WTC11 (cell line): ENCODE measurements at regions not wholly inside any gene's neighbourhood (a gene's known extent, or its start where the extent isn't known, plus 50 kb on each side); places are given as distances from the start of the nearest gene placed in this dataset.
A peak's percentile ranks its signal among the peaks of the same experiment; 100 is the strongest.

Source experiments
- ATAC-seq: fragments of 200-7000 bp; cut with Tn5 transposase; 2 replicates; pipeline ENCODE4 v1.10.0; 2021; ENCODE audit warnings: mild to moderate bottlenecking, moderate library complexity
- CTCF ChIA-PET: fragments of 300-600 bp; sonication (Branson Sonifier 250); formaldehyde crosslinking; loops from one replicate; lab custom pipeline; 2021; ENCODE audit warnings: antibody characterized with exemption; lab: Charles Lee
- POLR2A ChIA-PET: fragments of 350-600 bp; sonication (Branson Sonifier 250); formaldehyde crosslinking; loops from one replicate; lab custom pipeline; 2021; ENCODE audit warnings: antibody characterized with exemption; lab: Charles Lee
- DNase-seq: peaks from one replicate; pipeline ENCODE4 v3.0.0; 2021; ENCODE audit warnings: low spot score
- H3K27ac Mint-ChIP-seq: 2 replicates; pipeline ENCODE4 v1.8.0; 2021; ENCODE audit warnings: mixed read lengths
- H3K27me3 Mint-ChIP-seq: 2 replicates; pipeline ENCODE4 v1.8.0; 2021; ENCODE audit warnings: low read depth, mild to moderate bottlenecking, moderate library complexity, mixed read lengths
- H3K36me3 Mint-ChIP-seq: 2 replicates; pipeline ENCODE4 v1.8.0; 2021; ENCODE audit warnings: mixed read lengths
- H3K4me1 Mint-ChIP-seq: 2 replicates; pipeline ENCODE4 v1.8.0; 2022; ENCODE audit warnings: mixed read lengths
- H3K4me3 Mint-ChIP-seq: 2 replicates; pipeline ENCODE4 v1.8.0; 2021; ENCODE audit warnings: mild to moderate bottlenecking, moderate library complexity, mixed read lengths
- H3K9me3 Mint-ChIP-seq: 2 replicates; pipeline ENCODE4 v1.8.0; 2021; ENCODE audit warnings: mixed read lengths
- JAZF1 ChIP-seq: fragments of 250-450 bp; sonication (Bioruptor Pico); IDR thresholded peaks from 2 replicates; pipeline ENCODE4 v1.9.0; 2021; ENCODE audit warnings: moderate library complexity, mild to moderate bottlenecking, inconsistent platforms
- PRRX2 ChIP-seq: fragments of 250-450 bp; sonication (Bioruptor Pico); IDR thresholded peaks from 2 replicates; pipeline ENCODE4 v1.8.0; 2021; ENCODE audit warnings: mild to moderate bottlenecking
- SP1 ChIP-seq: sonication (generic); formaldehyde crosslinking; conservative IDR thresholded peaks from 2 replicates; pipeline ENCODE4 v1.8.1; 2022; ENCODE audit warnings: missing genetic modification reagents
- ZBTB21 ChIP-seq: sonication (generic); formaldehyde crosslinking; IDR thresholded peaks from 2 replicates; pipeline ENCODE4 v1.8.1; 2023; ENCODE audit warnings: mild to moderate bottlenecking, missing genetic modification reagents, borderline replicate concordance
- ZNF138 ChIP-seq: sonication (generic); formaldehyde crosslinking; conservative IDR thresholded peaks from 2 replicates; pipeline ENCODE4 v1.8.1; 2022; ENCODE audit warnings: mild to moderate bottlenecking, moderate library complexity, missing genetic modification reagents
- ZNF219 ChIP-seq: sonication (generic); formaldehyde crosslinking; IDR thresholded peaks from 2 replicates; pipeline ENCODE4 v1.8.0; 2023; ENCODE audit warnings: missing genetic modification reagents, mild to moderate bottlenecking, borderline replicate concordance
- ZNF416 ChIP-seq: fragments of 250-450 bp; sonication (Bioruptor Pico); IDR thresholded peaks from 2 replicates; pipeline ENCODE4 v1.9.0; 2021; ENCODE audit warnings: mild to moderate bottlenecking, inconsistent platforms
- TF ChIP-seq, protein P1 (sequence below): fragments of 250-450 bp; sonication (Bioruptor Pico); IDR thresholded peaks from 2 replicates; pipeline ENCODE4 v1.9.0; 2021; ENCODE audit warnings: mild to moderate bottlenecking, borderline replicate concordance
- TF ChIP-seq, protein P2 (sequence below): sonication (generic); formaldehyde crosslinking; IDR thresholded peaks from 2 replicates; pipeline ENCODE4 v1.8.1; 2022; ENCODE audit warnings: mild to moderate bottlenecking, missing genetic modification reagents, moderate library complexity, borderline replicate concordance
- TF ChIP-seq, protein P3 (sequence below): sonication (generic); formaldehyde crosslinking; IDR thresholded peaks from 2 replicates; pipeline ENCODE4 v1.8.0; 2023; ENCODE audit warnings: missing genetic modification reagents
- TF ChIP-seq, protein P4 (sequence below): sonication (generic); formaldehyde crosslinking; IDR thresholded peaks from 2 replicates; pipeline ENCODE4 v1.8.1; 2022; ENCODE audit warnings: low read depth, missing genetic modification reagents, borderline replicate concordance
- TF ChIP-seq, protein P5 (sequence below): fragments of 200-600 bp; IDR thresholded peaks from 2 replicates; pipeline ENCODE4 v1.8.0; 2022; ENCODE audit warnings: antibody characterized with exemption
- TF ChIP-seq, protein P6 (sequence below): sonication (generic); formaldehyde crosslinking; IDR thresholded peaks from 2 replicates; pipeline ENCODE4 v1.8.1; 2023; ENCODE audit warnings: mild to moderate bottlenecking, moderate library complexity, missing genetic modification reagents
- TF ChIP-seq, protein P7 (sequence below): sonication (generic); formaldehyde crosslinking; IDR thresholded peaks from 2 replicates; pipeline ENCODE4 v1.8.0; 2023; ENCODE audit warnings: mild to moderate bottlenecking, missing genetic modification reagents
- TF ChIP-seq, protein P8 (sequence below): sonication (generic); formaldehyde crosslinking; conservative IDR thresholded peaks from 2 replicates; pipeline ENCODE4 v1.8.1; 2023; ENCODE audit warnings: mild to moderate bottlenecking, low read depth, missing genetic modification reagents, moderate library complexity
- TF ChIP-seq, protein P9 (sequence below): sonication (generic); formaldehyde crosslinking; IDR thresholded peaks from 2 replicates; pipeline ENCODE4 v1.8.1; 2023; ENCODE audit warnings: mild to moderate bottlenecking, missing genetic modification reagents

DNA sequence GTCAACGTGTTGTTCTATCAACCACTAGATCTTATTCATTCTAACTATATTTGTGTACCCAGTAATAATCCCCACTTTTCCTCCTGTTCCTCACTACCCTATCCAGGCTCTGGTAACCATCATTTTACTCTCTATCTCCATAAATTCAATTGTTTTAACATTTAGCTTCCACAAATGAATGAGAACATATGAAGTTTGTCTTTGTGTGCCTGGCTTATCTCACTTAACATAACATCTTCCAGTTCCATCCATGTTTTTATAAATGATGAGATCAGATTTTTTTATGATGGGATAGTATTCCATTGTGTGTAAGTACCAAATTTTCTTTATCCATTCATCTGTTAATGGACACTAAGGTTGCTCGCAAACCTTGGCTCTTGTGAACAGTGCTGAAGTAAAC lies 59.9 kb upstream of the IBSP start (continued):
- TF ChIP-seq, protein P1, sequence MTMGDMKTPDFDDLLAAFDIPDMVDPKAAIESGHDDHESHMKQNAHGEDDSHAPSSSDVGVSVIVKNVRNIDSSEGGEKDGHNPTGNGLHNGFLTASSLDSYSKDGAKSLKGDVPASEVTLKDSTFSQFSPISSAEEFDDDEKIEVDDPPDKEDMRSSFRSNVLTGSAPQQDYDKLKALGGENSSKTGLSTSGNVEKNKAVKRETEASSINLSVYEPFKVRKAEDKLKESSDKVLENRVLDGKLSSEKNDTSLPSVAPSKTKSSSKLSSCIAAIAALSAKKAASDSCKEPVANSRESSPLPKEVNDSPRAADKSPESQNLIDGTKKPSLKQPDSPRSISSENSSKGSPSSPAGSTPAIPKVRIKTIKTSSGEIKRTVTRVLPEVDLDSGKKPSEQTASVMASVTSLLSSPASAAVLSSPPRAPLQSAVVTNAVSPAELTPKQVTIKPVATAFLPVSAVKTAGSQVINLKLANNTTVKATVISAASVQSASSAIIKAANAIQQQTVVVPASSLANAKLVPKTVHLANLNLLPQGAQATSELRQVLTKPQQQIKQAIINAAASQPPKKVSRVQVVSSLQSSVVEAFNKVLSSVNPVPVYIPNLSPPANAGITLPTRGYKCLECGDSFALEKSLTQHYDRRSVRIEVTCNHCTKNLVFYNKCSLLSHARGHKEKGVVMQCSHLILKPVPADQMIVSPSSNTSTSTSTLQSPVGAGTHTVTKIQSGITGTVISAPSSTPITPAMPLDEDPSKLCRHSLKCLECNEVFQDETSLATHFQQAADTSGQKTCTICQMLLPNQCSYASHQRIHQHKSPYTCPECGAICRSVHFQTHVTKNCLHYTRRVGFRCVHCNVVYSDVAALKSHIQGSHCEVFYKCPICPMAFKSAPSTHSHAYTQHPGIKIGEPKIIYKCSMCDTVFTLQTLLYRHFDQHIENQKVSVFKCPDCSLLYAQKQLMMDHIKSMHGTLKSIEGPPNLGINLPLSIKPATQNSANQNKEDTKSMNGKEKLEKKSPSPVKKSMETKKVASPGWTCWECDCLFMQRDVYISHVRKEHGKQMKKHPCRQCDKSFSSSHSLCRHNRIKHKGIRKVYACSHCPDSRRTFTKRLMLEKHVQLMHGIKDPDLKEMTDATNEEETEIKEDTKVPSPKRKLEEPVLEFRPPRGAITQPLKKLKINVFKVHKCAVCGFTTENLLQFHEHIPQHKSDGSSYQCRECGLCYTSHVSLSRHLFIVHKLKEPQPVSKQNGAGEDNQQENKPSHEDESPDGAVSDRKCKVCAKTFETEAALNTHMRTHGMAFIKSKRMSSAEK, result no peak
- TF ChIP-seq, protein P2, sequence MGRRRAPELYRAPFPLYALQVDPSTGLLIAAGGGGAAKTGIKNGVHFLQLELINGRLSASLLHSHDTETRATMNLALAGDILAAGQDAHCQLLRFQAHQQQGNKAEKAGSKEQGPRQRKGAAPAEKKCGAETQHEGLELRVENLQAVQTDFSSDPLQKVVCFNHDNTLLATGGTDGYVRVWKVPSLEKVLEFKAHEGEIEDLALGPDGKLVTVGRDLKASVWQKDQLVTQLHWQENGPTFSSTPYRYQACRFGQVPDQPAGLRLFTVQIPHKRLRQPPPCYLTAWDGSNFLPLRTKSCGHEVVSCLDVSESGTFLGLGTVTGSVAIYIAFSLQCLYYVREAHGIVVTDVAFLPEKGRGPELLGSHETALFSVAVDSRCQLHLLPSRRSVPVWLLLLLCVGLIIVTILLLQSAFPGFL, result no peak
- no peak for TF ChIP-seq ZNF219 (CRISPR knock-in tag)
- TF ChIP-seq, protein P3, sequence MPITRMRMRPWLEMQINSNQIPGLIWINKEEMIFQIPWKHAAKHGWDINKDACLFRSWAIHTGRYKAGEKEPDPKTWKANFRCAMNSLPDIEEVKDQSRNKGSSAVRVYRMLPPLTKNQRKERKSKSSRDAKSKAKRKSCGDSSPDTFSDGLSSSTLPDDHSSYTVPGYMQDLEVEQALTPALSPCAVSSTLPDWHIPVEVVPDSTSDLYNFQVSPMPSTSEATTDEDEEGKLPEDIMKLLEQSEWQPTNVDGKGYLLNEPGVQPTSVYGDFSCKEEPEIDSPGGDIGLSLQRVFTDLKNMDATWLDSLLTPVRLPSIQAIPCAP (CRISPR knock-in tag), result no peak

DNA sequence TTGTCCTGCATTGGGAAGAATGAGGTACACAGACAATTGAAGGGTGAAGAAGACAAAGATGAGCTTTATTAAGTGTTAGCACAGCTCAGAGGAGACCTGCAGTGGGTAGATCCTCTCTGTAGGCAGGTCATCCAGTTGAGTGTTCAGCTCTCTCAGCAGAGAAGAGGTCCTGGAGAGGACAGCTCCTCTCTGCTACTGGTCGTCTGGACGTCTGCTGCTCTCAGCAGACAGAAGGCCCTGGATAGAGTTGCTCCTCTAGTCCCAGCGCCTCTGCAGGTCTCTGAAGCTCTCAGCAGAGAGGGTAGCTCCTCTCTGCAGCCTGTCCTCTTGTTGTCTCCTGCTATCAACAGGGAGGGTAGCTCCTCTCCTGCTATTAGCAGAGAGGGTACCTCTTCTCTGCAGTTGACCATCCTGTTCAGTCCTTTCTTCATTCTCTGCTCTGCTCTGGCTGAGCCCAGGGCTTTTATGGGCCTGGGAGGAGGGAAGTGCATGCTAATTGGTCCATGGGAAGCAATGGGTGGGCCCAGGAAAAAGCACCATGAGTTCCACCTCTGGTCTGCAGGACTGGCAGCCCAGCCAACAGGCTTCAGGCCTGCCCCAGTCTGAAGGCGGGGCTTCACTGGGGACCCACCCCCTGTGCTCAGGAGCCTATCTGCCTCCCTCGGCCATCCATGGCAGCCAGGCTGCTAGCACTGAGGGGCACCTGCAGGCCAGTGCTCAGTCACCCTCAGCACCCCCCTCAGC lies 54.1 kb upstream of the IBSP start:
- DNase-seq, result peak; percentile 16
- peaks cover 3% of the 10 kb centered on the region; the same call in 1 of the 2 replicates for H3K36me3 Mint-ChIP-seq
- peak; percentile 83 for ATAC-seq
- no peak for TF ChIP-seq SP1
- no peak for TF ChIP-seq JAZF1 (CRISPR knock-in tag)
- TF ChIP-seq, protein P4, sequence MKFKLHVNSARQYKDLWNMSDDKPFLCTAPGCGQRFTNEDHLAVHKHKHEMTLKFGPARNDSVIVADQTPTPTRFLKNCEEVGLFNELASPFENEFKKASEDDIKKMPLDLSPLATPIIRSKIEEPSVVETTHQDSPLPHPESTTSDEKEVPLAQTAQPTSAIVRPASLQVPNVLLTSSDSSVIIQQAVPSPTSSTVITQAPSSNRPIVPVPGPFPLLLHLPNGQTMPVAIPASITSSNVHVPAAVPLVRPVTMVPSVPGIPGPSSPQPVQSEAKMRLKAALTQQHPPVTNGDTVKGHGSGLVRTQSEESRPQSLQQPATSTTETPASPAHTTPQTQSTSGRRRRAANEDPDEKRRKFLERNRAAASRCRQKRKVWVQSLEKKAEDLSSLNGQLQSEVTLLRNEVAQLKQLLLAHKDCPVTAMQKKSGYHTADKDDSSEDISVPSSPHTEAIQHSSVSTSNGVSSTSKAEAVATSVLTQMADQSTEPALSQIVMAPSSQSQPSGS (CRISPR knock-in tag), result no peak
- TF ChIP-seq, protein P5, sequence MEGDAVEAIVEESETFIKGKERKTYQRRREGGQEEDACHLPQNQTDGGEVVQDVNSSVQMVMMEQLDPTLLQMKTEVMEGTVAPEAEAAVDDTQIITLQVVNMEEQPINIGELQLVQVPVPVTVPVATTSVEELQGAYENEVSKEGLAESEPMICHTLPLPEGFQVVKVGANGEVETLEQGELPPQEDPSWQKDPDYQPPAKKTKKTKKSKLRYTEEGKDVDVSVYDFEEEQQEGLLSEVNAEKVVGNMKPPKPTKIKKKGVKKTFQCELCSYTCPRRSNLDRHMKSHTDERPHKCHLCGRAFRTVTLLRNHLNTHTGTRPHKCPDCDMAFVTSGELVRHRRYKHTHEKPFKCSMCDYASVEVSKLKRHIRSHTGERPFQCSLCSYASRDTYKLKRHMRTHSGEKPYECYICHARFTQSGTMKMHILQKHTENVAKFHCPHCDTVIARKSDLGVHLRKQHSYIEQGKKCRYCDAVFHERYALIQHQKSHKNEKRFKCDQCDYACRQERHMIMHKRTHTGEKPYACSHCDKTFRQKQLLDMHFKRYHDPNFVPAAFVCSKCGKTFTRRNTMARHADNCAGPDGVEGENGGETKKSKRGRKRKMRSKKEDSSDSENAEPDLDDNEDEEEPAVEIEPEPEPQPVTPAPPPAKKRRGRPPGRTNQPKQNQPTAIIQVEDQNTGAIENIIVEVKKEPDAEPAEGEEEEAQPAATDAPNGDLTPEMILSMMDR, result no peak
- TF ChIP-seq ZBTB21 (CRISPR knock-in tag), result no peak
- TF ChIP-seq, protein P6, sequence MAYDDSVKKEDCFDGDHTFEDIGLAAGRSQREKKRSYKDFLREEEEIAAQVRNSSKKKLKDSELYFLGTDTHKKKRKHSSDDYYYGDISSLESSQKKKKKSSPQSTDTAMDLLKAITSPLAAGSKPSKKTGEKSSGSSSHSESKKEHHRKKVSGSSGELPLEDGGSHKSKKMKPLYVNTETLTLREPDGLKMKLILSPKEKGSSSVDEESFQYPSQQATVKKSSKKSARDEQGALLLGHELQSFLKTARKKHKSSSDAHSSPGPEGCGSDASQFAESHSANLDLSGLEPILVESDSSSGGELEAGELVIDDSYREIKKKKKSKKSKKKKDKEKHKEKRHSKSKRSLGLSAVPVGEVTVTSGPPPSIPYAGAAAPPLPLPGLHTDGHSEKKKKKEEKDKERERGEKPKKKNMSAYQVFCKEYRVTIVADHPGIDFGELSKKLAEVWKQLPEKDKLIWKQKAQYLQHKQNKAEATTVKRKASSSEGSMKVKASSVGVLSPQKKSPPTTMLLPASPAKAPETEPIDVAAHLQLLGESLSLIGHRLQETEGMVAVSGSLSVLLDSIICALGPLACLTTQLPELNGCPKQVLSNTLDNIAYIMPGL (CRISPR knock-in tag), result no peak
- TF ChIP-seq, protein P7, sequence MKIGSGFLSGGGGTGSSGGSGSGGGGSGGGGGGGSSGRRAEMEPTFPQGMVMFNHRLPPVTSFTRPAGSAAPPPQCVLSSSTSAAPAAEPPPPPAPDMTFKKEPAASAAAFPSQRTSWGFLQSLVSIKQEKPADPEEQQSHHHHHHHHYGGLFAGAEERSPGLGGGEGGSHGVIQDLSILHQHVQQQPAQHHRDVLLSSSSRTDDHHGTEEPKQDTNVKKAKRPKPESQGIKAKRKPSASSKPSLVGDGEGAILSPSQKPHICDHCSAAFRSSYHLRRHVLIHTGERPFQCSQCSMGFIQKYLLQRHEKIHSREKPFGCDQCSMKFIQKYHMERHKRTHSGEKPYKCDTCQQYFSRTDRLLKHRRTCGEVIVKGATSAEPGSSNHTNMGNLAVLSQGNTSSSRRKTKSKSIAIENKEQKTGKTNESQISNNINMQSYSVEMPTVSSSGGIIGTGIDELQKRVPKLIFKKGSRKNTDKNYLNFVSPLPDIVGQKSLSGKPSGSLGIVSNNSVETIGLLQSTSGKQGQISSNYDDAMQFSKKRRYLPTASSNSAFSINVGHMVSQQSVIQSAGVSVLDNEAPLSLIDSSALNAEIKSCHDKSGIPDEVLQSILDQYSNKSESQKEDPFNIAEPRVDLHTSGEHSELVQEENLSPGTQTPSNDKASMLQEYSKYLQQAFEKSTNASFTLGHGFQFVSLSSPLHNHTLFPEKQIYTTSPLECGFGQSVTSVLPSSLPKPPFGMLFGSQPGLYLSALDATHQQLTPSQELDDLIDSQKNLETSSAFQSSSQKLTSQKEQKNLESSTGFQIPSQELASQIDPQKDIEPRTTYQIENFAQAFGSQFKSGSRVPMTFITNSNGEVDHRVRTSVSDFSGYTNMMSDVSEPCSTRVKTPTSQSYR (CRISPR knock-in tag), result no peak
- no peak for TF ChIP-seq ZNF416
- TF ChIP-seq, protein P8, sequence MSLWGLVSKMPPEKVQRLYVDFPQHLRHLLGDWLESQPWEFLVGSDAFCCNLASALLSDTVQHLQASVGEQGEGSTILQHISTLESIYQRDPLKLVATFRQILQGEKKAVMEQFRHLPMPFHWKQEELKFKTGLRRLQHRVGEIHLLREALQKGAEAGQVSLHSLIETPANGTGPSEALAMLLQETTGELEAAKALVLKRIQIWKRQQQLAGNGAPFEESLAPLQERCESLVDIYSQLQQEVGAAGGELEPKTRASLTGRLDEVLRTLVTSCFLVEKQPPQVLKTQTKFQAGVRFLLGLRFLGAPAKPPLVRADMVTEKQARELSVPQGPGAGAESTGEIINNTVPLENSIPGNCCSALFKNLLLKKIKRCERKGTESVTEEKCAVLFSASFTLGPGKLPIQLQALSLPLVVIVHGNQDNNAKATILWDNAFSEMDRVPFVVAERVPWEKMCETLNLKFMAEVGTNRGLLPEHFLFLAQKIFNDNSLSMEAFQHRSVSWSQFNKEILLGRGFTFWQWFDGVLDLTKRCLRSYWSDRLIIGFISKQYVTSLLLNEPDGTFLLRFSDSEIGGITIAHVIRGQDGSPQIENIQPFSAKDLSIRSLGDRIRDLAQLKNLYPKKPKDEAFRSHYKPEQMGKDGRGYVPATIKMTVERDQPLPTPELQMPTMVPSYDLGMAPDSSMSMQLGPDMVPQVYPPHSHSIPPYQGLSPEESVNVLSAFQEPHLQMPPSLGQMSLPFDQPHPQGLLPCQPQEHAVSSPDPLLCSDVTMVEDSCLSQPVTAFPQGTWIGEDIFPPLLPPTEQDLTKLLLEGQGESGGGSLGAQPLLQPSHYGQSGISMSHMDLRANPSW (CRISPR knock-in tag), result no peak
- no peak for TF ChIP-seq PRRX2 (CRISPR knock-in tag)
- TF ChIP-seq ZNF138, result no peak
- TF ChIP-seq, protein P9, sequence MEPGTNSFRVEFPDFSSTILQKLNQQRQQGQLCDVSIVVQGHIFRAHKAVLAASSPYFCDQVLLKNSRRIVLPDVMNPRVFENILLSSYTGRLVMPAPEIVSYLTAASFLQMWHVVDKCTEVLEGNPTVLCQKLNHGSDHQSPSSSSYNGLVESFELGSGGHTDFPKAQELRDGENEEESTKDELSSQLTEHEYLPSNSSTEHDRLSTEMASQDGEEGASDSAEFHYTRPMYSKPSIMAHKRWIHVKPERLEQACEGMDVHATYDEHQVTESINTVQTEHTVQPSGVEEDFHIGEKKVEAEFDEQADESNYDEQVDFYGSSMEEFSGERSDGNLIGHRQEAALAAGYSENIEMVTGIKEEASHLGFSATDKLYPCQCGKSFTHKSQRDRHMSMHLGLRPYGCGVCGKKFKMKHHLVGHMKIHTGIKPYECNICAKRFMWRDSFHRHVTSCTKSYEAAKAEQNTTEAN (CRISPR knock-in tag), result no peak

More for the DNA sequence above, 54.1 kb upstream of the IBSP start:
- H3K4me3 Mint-ChIP-seq, result no peak overlapping the region
- H3K27ac Mint-ChIP-seq, result no peak overlapping the region
- H3K9me3 Mint-ChIP-seq, result peaks cover 11% of the 10 kb centered on the region
- ChIA-PET POLR2A (no interaction called here), CTCF (interaction anchor here (1.1 kb wide), 1 partner anchor 65 kb away, joined by 4 read pairs; no protein-coding TSS in a partner anchor)
- H3K4me1 Mint-ChIP-seq, result peaks cover 21% of the 10 kb centered on the region
- no peaks in the 10 kb centered on the region for H3K27me3 Mint-ChIP-seq
